ENCODE measurements at regions not wholly inside any gene's neighbourhood (a gene's known extent, or its start where the extent isn't known, plus 50 kb on each side); places are given as distances from the start of the nearest gene placed in this dataset.

GRCh38 chr7:53740971-53741370 is 705.5 kb downstream of the POM121L12 start:
- intact Hi-C loops (cut with DNase I) = no loop called here
- no peaks in the 10 kb centered on the region for H3K9me3 ChIP-seq
- TF ChIP-seq POLR2A (IDR thresholded peaks at IDR 0.05) (no peak), CTCF (IDR thresholded peaks at IDR 0.05) (no peak)
- H3K4me3 ChIP-seq = no peak overlapping the region
- no peaks in the 10 kb centered on the region for H3K36me3 ChIP-seq
- no peak for DNase-seq
- no peak overlapping the region for H3K27ac ChIP-seq
- WGBS, 2 donors = 87 to 98% methylated on average over 4 of the region's 6 CpGs
- peaks cover 0 to 14% (median 4%) of the 10 kb centered on the region in 3 donors for H3K4me1 ChIP-seq
- no peaks in the 10 kb centered on the region for H3K27me3 ChIP-seq

DNA sequence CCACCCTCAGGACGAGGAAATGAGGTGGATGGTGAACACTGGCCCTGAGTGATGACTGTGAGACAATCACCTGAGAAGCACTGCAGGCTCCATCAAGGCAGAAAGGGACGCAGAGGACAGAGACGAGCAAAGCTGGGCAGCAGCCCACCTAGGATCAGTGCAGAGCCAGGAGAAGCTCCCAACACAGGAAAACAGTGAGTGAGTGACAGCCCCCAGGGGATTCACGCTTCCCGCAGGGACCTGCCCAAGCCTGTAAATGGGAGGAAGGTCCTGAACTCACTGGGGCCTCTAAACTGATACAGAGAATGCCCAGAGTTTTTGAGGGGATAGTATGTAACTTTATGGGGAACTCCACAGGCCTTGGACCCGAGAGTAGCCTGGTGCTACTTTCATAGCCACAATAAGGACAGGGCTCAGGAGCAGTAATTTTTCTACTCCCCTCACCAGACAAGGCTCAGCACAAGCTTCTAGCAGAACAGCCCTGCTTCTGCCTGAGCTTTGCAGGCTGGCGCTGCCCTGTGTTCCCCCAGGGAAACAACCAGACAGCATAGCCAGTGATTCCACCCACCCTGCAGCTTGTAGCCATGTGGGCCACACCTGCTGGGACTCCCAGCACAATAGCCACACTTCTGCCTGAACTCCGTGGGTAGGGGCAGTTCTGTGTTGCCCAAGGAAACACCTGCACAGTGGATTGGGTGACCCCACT is 708.4 kb downstream of the POM121L12 start:
- TF ChIP-seq POLR2A (IDR thresholded peaks at IDR 0.05) = no peak
- H3K9me3 ChIP-seq = no peaks in the 10 kb centered on the region
- no peak for DNase-seq

DNA sequence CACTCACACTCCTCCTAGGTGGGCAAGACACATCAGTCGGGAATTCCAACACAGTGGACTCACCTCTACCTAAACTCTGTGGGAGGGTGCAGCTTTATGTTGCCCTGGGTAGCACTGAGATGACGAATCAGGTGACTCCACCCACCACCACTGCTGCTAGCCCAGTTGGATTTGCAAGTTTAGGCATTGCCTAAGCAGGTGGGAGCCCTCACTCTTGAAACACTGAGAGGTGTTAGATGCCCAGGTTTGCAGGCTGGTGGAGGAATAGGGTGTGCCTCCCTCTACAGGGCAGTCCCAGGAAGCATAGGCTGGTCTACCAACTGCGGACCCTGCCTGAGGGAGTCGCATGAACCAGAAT is 708.9 kb downstream of the POM121L12 start:
- 60% methylated on average over 1 of the region's 4 CpGs; no CpG with 5 or more reads in 1 of the 2 donors for WGBS, 2 donors
- Histone ChIP-seq H3K36me3 (no peaks in the 10 kb centered on the region), H3K27ac (peak overlapping the region in 1 of 4 donors; percentile 18), H3K9me3 (no peaks in the 10 kb centered on the region), H3K4me3 (no peak overlapping the region), H3K4me1 (peaks cover 0 to 14% (median 4%) of the 10 kb centered on the region in 3 donors), H3K27me3 (no peaks in the 10 kb centered on the region)
- intact Hi-C loops (cut with DNase I) = no loop called here
- DNase-seq = no peak
- TF ChIP-seq POLR2A (IDR thresholded peaks at IDR 0.05) (no peak), CTCF (IDR thresholded peaks at IDR 0.05) (peak in 3 of 6 experiments; percentile 3 to 41 (median 7))

More for the DNA sequence above, 708.4 kb downstream of the POM121L12 start:
- H3K36me3 ChIP-seq = no peaks in the 10 kb centered on the region
- H3K4me1 ChIP-seq = peaks cover 0 to 14% (median 4%) of the 10 kb centered on the region in 3 donors
- H3K4me3 ChIP-seq = no peak overlapping the region
- H3K27me3 ChIP-seq = no peaks in the 10 kb centered on the region
- intact Hi-C loops (cut with DNase I) = no loop called here
- WGBS, 2 donors = 33 to 48% methylated on average over 6 of the region's 8 CpGs
- H3K27ac ChIP-seq = peak overlapping the region in 1 of 4 donors; percentile 18

DNA sequence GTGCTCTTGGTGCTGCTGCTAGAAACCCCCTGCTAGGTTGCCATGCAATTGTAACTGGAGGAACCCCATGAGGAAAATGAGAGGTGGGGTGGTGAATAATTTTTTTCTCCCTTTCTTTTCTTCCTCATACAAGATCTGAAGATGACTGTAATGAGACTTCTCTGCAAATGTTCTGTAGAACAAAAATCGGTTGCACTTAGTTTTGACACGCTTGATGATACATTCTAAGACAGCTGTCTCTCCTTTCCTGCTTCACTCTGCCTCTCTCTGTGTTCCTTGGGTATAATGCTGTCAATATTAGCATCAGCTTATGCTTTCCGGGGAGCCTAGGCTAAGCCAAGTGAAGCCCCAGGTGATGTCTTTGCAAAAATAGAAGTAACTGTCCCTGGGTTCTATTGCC is 721.5 kb downstream of the POM121L12 start:
- 87% methylated on average over 3 of the region's 3 CpGs for WGBS, 2 donors
- Histone ChIP-seq H3K4me1 (no peaks in the 10 kb centered on the region), H3K36me3 (no peaks in the 10 kb centered on the region), H3K27me3 (no peaks in the 10 kb centered on the region), H3K4me3 (no peak overlapping the region), H3K27ac (no peak overlapping the region), H3K9me3 (no peaks in the 10 kb centered on the region)
- TF ChIP-seq CTCF (IDR thresholded peaks at IDR 0.05) (no peak), POLR2A (IDR thresholded peaks at IDR 0.05) (no peak)
- intact Hi-C loops (cut with DNase I) = no loop called here
- DNase-seq = no peak

DNA sequence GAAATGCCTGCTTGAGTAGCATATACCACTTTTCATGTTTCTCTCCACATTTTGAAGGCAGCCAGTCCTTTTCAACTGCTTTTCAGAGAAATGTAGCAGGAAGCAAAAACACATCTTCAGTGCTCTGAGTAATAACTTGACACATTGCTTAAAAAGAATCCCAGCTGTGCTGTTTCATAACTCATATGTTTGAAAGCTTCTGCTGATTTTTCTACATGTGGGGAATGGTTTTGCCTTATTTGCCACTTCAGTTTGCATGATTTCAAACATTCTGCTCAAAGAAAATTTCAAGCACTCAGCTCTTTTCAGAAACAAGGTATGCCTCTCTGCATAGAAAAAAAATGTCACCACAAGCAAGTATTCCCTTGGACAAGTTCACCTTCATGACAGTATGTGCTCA is 732.8 kb downstream of the POM121L12 start:
- no peaks in the 10 kb centered on the region for H3K36me3 ChIP-seq
- TF ChIP-seq CTCF (IDR thresholded peaks at IDR 0.05) (no peak), POLR2A (IDR thresholded peaks at IDR 0.05) (no peak)
- intact Hi-C loops (cut with DNase I) = no loop called here
- H3K9me3 ChIP-seq = no peaks in the 10 kb centered on the region
- no peak overlapping the region for H3K4me3 ChIP-seq
- H3K27me3 ChIP-seq = no peaks in the 10 kb centered on the region
- DNase-seq = no peak
- H3K27ac ChIP-seq = no peak overlapping the region
- H3K4me1 ChIP-seq = peaks cover 0 to 4% (median 0%) of the 10 kb centered on the region in 3 donors

- no peak overlapping the region for H3K4me3 ChIP-seq
- H3K36me3 ChIP-seq = no peaks in the 10 kb centered on the region
- intact Hi-C loops (cut with DNase I) = no loop called here
- WGBS, 2 donors = 79 to 84% methylated on average over 2 of the region's 2 CpGs
- H3K27me3 ChIP-seq = no peaks in the 10 kb centered on the region
- H3K4me1 ChIP-seq = peaks cover 0 to 4% (median 0%) of the 10 kb centered on the region in 3 donors
- TF ChIP-seq POLR2A (IDR thresholded peaks at IDR 0.05) (no peak), CTCF (IDR thresholded peaks at IDR 0.05) (no peak)
- H3K9me3 ChIP-seq = no peaks in the 10 kb centered on the region
- H3K27ac ChIP-seq = no peak overlapping the region
- no peak for DNase-seq
Observed at GRCh38 chr7:53771701-53772100, 736.3 kb downstream of the POM121L12 start.
